ENCODE measurements at regions not wholly inside any gene's neighbourhood (a gene's known extent, or its start where the extent isn't known, plus 50 kb on each side); places are given as distances from the start of the nearest gene placed in this dataset.

DNA sequence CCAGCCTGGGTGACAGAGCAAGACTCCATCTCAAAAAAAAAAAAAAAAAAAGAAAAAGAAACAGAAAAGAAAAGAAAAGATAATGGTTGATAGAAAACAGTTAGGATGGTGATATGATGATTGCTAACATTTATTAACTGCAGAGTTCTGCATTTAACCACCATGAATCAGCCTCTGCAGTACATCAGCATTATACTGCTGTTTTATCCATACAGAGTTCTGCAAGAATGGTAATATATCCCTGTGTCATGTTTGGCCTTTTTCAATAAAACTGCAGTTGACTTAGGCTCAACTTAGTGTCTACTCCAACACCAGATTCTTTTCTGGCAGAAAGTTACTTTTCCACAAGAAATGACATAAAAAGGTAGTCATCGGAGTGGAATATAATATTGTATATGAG is 62.6 kb downstream of the DUSP6 start:
- no peak overlapping the region for H3K9ac ChIP-seq (ENCODE audit: insufficient read length)
- H3K27ac ChIP-seq, result no peak overlapping the region
- H3K36me3 ChIP-seq (ENCODE audit: insufficient read depth, low read length), result no peaks in the 10 kb centered on the region
- no peaks in the 10 kb centered on the region for H3K9me3 ChIP-seq (ENCODE audit: low read depth, low read length)
- H3K4me3 ChIP-seq, result no peak overlapping the region
- DNase-seq (ENCODE audit: low read depth, low spot score), result no peak
- TF ChIP-seq FOXP2 (optimal IDR thresholded peaks at IDR 0.05; ENCODE audit: control extremely low read depth, extremely low read length, insufficient read depth) (no peak), EZH2 (IDR thresholded peaks at IDR 0.05) (no peak), POLR2AphosphoS5 (IDR thresholded peaks at IDR 0.05; ENCODE audit: borderline replicate concordance, low read depth, low read length) (no peak)

DNA sequence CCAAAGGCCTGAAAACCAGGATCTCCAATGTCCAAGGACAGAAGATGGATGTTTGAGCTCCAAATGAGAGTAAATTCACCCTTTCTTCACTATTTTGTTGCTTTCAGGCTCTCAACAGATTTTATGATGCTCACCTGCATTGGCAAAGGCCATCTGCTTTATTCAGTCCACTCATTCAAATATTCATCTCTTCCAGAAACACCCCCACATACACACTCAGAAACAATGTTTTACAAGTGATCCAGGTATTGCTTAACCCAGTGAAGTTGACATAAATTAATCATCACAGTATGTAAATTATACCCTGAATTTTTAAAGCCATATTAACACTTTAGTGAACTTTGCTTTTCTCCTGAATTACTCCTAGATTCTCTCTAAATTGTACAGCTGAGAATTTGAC is 63.3 kb downstream of the DUSP6 start:
- TF ChIP-seq POLR2AphosphoS5 (IDR thresholded peaks at IDR 0.05; ENCODE audit: borderline replicate concordance, low read depth, low read length), result no peak
- no peak for TF ChIP-seq EZH2 (IDR thresholded peaks at IDR 0.05)
- no peak for TF ChIP-seq FOXP2 (optimal IDR thresholded peaks at IDR 0.05; ENCODE audit: control extremely low read depth, extremely low read length, insufficient read depth)
- DNase-seq (ENCODE audit: low read depth, low spot score), result no peak
- H3K9me3 ChIP-seq (ENCODE audit: low read depth, low read length), result no peaks in the 10 kb centered on the region
- no peak overlapping the region for H3K4me3 ChIP-seq
- no peak overlapping the region for H3K9ac ChIP-seq (ENCODE audit: insufficient read length)
- H3K36me3 ChIP-seq (ENCODE audit: insufficient read depth, low read length), result no peaks in the 10 kb centered on the region
- H3K27ac ChIP-seq, result no peak overlapping the region

DNA sequence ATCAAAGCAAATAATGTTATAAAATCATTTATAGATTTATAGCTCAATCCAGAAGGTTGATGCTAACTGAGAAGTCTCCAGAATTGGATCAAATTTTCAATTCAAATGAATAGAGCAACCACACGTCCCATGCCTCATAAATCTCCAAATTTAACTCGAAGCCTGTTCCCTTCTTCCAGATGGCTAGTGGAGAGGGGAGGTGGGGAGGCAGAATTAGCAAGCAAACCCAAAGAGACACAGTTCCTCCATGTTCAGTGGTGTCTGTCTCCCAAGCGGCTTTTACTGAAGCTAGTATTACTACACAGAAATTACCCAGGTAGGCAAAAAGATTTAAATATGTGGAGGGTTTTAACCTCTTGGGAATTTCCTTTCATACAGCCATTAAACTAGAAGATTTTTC is 65.8 kb downstream of the DUSP6 start:
- DNase-seq (ENCODE audit: low read depth, low spot score), result no peak
- no peaks in the 10 kb centered on the region for H3K36me3 ChIP-seq (ENCODE audit: insufficient read depth, low read length)
- no peak for TF ChIP-seq FOXP2 (optimal IDR thresholded peaks at IDR 0.05; ENCODE audit: control extremely low read depth, extremely low read length, insufficient read depth)
- TF ChIP-seq EZH2 (IDR thresholded peaks at IDR 0.05), result no peak
- no peak for TF ChIP-seq POLR2AphosphoS5 (IDR thresholded peaks at IDR 0.05; ENCODE audit: borderline replicate concordance, low read depth, low read length)
- no peak overlapping the region for H3K27ac ChIP-seq
- no peak overlapping the region for H3K4me3 ChIP-seq
- no peaks in the 10 kb centered on the region for H3K9me3 ChIP-seq (ENCODE audit: low read depth, low read length)
- H3K9ac ChIP-seq (ENCODE audit: insufficient read length), result no peak overlapping the region

DNA sequence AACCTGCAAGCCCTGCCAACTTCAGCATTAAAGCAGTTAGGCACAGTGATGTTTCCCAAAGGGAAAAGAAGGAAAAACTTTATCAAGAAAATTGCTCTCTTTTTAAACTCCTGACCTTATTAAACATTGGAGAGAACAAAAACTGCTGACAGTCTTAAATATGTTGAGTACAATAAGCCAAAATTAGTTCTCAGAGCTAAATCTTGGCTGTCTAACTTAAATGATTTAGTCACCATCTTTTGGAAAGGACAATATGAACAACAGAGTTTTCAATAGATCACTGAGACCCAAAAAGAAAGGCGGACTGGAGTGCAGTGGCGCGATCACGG is 70.8 kb downstream of the DUSP6 start:
- no peaks in the 10 kb centered on the region for H3K9me3 ChIP-seq (ENCODE audit: low read depth, low read length)
- no peak for DNase-seq (ENCODE audit: low read depth, low spot score)
- TF ChIP-seq FOXP2 (optimal IDR thresholded peaks at IDR 0.05; ENCODE audit: control extremely low read depth, extremely low read length, insufficient read depth) (no peak), POLR2AphosphoS5 (IDR thresholded peaks at IDR 0.05; ENCODE audit: borderline replicate concordance, low read depth, low read length) (no peak)
- no peak overlapping the region for H3K27ac ChIP-seq
- no peaks in the 10 kb centered on the region for H3K36me3 ChIP-seq (ENCODE audit: insufficient read depth, low read length)
- no peak overlapping the region for H3K4me3 ChIP-seq
- no peak overlapping the region for H3K9ac ChIP-seq (ENCODE audit: insufficient read length)

DNA sequence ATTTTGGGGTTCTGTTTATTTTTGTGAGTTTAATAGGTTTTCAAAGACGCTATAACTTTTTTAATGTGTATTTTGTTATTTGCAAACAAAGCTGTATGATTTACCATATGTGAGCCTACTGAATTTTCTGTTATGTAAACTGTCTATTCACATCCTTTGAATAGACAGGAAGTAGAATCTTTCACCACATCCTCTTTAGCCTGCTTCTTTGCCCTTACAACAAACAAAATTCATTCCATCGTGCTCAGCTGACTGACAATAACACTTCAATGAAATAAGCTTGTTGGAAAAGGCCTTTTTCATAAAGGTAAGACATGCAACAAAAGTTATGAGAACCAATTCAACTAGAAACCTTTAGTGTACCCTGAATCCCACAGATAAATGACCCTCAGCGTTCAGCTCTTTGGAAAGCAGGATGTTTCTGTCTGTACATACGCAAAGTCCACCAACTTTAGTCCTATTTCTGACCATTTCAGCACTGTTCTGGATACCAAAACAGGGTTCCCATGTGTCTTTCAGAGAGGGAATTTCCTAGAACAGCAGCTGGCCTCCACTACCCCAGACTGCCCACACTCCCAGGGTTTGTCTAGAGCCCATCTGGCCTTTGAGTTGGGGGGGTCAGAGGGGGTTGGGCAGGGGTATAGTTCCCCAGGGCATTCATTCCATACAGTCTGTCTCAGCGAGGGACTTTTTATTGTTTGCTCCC is 71.3 kb downstream of the DUSP6 start:
- H3K36me3 ChIP-seq (ENCODE audit: insufficient read depth, low read length), result no peaks in the 10 kb centered on the region
- no peaks in the 10 kb centered on the region for H3K9me3 ChIP-seq (ENCODE audit: low read depth, low read length)
- H3K9ac ChIP-seq (ENCODE audit: insufficient read length), result no peak overlapping the region
- H3K4me3 ChIP-seq, result no peak overlapping the region
- no peak for TF ChIP-seq EZH2 (IDR thresholded peaks at IDR 0.05)
- DNase-seq (ENCODE audit: low read depth, low spot score), result no peak
- H3K27ac ChIP-seq, result no peak overlapping the region

DNA sequence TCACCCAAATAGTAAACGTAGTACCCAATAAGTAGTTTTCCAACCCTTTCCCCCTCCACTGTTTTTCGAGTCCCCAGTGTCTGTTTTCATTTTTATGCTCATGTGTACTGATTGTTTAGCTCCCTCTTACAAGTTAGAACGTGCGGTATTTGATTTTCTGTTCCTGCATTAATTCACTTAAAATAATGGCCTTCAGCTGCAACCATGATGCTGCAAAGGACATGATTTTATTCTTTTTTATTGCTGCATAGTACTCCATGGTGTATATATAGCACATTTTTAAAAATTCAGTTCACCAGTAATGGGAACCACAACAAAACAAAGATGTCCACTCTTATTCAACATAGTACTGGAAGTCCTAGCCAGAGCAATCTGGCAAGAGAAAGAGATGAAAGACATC is 72.8 kb downstream of the DUSP6 start:
- Histone ChIP-seq H3K36me3 (ENCODE audit: insufficient read depth, low read length) (no peaks in the 10 kb centered on the region), H3K27ac (no peak overlapping the region), H3K4me3 (no peak overlapping the region), H3K9me3 (ENCODE audit: low read depth, low read length) (no peaks in the 10 kb centered on the region), H3K9ac (ENCODE audit: insufficient read length) (no peak overlapping the region)
- no peak for TF ChIP-seq POLR2AphosphoS5 (IDR thresholded peaks at IDR 0.05; ENCODE audit: borderline replicate concordance, low read depth, low read length)
- TF ChIP-seq EZH2 (IDR thresholded peaks at IDR 0.05), result no peak
- no peak for TF ChIP-seq FOXP2 (optimal IDR thresholded peaks at IDR 0.05; ENCODE audit: control extremely low read depth, extremely low read length, insufficient read depth)
- no peak for DNase-seq (ENCODE audit: low read depth, low spot score)

DNA sequence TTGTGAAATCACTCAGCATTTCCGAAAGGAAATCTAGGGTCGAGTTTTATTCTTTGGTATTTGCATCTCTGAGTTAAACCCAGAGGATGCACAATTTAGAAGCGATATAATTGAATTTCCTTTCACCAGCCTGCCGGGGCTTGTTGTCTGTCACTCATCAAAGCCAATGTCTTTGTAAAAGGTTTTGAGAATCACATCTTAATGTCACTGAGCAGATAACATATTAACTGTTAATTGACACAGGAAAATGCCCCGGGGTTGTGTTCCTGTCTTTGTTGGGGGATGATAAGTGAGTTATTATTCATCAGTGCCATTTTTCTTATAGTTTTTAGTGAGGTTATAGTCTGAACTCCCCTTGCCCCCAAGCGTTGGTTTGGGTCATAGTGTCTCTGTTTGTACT is 73.4 kb downstream of the DUSP6 start:
- Histone ChIP-seq H3K9me3 (ENCODE audit: low read depth, low read length) (no peaks in the 10 kb centered on the region), H3K27ac (no peak overlapping the region), H3K36me3 (ENCODE audit: insufficient read depth, low read length) (no peaks in the 10 kb centered on the region), H3K4me3 (no peak overlapping the region), H3K9ac (ENCODE audit: insufficient read length) (no peak overlapping the region)
- TF ChIP-seq FOXP2 (optimal IDR thresholded peaks at IDR 0.05; ENCODE audit: control extremely low read depth, extremely low read length, insufficient read depth), result no peak
- no peak; the same call in 1 of the 2 replicates for TF ChIP-seq POLR2AphosphoS5 (IDR thresholded peaks at IDR 0.05; ENCODE audit: borderline replicate concordance, low read depth, low read length)
- no peak for TF ChIP-seq EZH2 (IDR thresholded peaks at IDR 0.05)
- DNase-seq (ENCODE audit: low read depth, low spot score), result no peak

DNA sequence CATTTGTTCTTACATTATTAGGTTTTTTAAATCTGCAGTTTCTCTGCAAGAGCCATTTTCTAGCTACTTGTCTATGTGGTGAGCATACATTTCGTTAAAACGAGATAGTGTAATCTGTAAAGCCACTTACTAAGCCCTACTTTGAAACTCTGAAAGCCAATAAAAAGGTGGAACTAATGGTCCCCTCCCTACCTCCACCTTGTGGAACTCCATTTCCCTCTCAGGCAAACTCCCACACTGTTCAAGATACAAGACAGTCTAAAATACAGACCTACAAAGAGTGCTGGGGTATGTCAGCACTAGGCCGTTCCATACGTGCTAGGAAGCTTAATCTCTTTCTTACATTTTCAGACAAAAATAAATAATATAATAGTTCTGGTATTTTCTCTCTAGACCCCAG is 74.1 kb downstream of the DUSP6 start:
- TF ChIP-seq EZH2 (IDR thresholded peaks at IDR 0.05), result no peak
- no peak overlapping the region for H3K9ac ChIP-seq (ENCODE audit: insufficient read length)

DNA sequence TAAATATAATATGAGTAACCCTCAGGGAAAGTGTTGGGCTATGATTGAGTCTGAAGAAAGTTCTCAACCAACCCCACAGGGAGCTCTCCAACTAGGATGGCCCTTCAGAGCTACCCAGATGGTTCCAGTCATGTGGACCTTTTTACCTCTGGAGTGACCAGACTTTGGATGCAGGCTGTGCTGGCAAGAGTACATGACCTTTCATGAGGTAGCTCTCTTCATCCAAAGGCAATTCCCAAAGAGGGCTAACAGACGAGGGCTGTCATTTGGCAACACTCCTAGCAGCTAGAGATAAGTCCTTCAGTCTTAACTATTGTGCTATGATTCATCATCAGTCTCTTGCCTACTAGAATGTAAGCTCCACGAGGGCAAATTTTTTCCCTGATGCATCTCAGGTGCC is 75.4 kb downstream of the DUSP6 start:
- Histone ChIP-seq H3K27ac (no peak overlapping the region), H3K4me3 (no peak overlapping the region), H3K36me3 (ENCODE audit: insufficient read depth, low read length) (no peaks in the 10 kb centered on the region), H3K9ac (ENCODE audit: insufficient read length) (no peak overlapping the region), H3K9me3 (ENCODE audit: low read depth, low read length) (no peaks in the 10 kb centered on the region)
- no peak for TF ChIP-seq POLR2AphosphoS5 (IDR thresholded peaks at IDR 0.05; ENCODE audit: borderline replicate concordance, low read depth, low read length)
- DNase-seq (ENCODE audit: low read depth, low spot score), result no peak

More for the DNA sequence above, 74.1 kb downstream of the DUSP6 start:
- DNase-seq (ENCODE audit: low read depth, low spot score), result no peak
- no peak overlapping the region for H3K27ac ChIP-seq
- no peak overlapping the region for H3K4me3 ChIP-seq
- no peaks in the 10 kb centered on the region for H3K9me3 ChIP-seq (ENCODE audit: low read depth, low read length)
- no peaks in the 10 kb centered on the region for H3K36me3 ChIP-seq (ENCODE audit: insufficient read depth, low read length)

All from SK-N-MC (cell line).